Activated CD4-positive, alpha-beta T cell treated with anti-CD3 and anti-CD28 coated beads for 36 hours (primary cell): ENCODE measurements at regions not wholly inside any gene's neighbourhood (a gene's known extent, or its start where the extent isn't known, plus 50 kb on each side); places are given as distances from the start of the nearest gene placed in this dataset.
"Not testable (repeated sequence)": the region's sequence is repeated elsewhere in the genome, so short reads cannot be mapped to it uniquely, and the experiment has no call there.

ENCODE experiments used
- ATAC-seq: fragments of 200-7000 bp; cut with Tn5 transposase; one replicate; pipeline ENCODE4 v1.10.0; 2021; ENCODE audit warnings: mild to moderate bottlenecking, moderate library complexity
- CTCF ChIA-PET: fragments of 350-600 bp; sonication (Branson Sonifier 250); formaldehyde crosslinking; loops from one replicate; lab custom pipeline; 2021; ENCODE audit warnings: antibody characterized with exemption; lab: Charles Lee
- POLR2A ChIA-PET: fragments of 350-600 bp; sonication (Branson Sonifier 250); formaldehyde crosslinking; loops from one replicate; lab custom pipeline; 2021; ENCODE audit warnings: antibody characterized with exemption, inconsistent platforms; lab: Charles Lee
- DNase-seq: peaks from one replicate; pipeline ENCODE4 v3.0.0-alpha.2; 2020
- H3K27ac Mint-ChIP-seq: one replicate; pipeline ENCODE4 v1.8.0; 2021; ENCODE audit warnings: mixed read lengths
- H3K27me3 Mint-ChIP-seq: one replicate; pipeline ENCODE4 v1.8.0; 2021; ENCODE audit warnings: mixed read lengths
- H3K36me3 Mint-ChIP-seq: one replicate; pipeline ENCODE4 v1.8.0; 2021; ENCODE audit warnings: low read depth, mixed read lengths
- H3K4me1 Mint-ChIP-seq: one replicate; pipeline ENCODE4 v1.8.0; 2021; ENCODE audit warnings: mixed read lengths
- H3K4me3 Mint-ChIP-seq: one replicate; pipeline ENCODE4 v1.8.0; 2021; ENCODE audit warnings: mild to moderate bottlenecking, moderate library complexity, mixed read lengths
- H3K9me3 Mint-ChIP-seq: one replicate; pipeline ENCODE4 v1.8.0; 2021; ENCODE audit warnings: low read depth, mixed read lengths
- intact Hi-C, 2 experiments: fragments of 100-400 bp; cut with DNase I in 1 of 2; cut with micrococcal nuclease in 1 of 2; formaldehyde crosslinking; loops; one replicate each; pipeline versions ENCODE4 v1.14.2 to v1.15.1; 2022 to 2024; cut with DNase I, micrococcal nuclease

- H3K4me3 Mint-ChIP-seq, result no peak overlapping the region
- no peaks in the 10 kb centered on the region for H3K27me3 Mint-ChIP-seq
These were observed 141.0 kb downstream of the BRD1 start for GRCh38 chr22:49686495-49687219.

GRCh38 chr22:49685686-49686085 is 142.0 kb downstream of the BRD1 start:
- DNase-seq (no peak), ATAC-seq (no peak)
- intact Hi-C loops, result no loop called here
- Mint-ChIP-seq H3K9me3 (no peaks in the 10 kb centered on the region), H3K4me3 (no peak overlapping the region), H3K27ac (no peak overlapping the region), H3K27me3 (no peaks in the 10 kb centered on the region), H3K36me3 (no peaks in the 10 kb centered on the region), H3K4me1 (no peaks in the 10 kb centered on the region)
- ChIA-PET CTCF (no interaction called here), POLR2A (no interaction called here)

More at GRCh38 chr22:49686495-49687219, 141.0 kb downstream of the BRD1 start:
- ChIA-PET POLR2A (no interaction called here), CTCF (no interaction called here)
- no peak for DNase-seq
- intact Hi-C loops, result no loop called here
- Mint-ChIP-seq H3K9me3 (no peaks in the 10 kb centered on the region), H3K36me3 (no peaks in the 10 kb centered on the region), H3K27ac (no peak overlapping the region), H3K4me1 (no peaks in the 10 kb centered on the region)
- ATAC-seq, result no peak

- no peaks in the 10 kb centered on the region for H3K4me1 Mint-ChIP-seq
- H3K27ac Mint-ChIP-seq, result no peak overlapping the region
- H3K27me3 Mint-ChIP-seq, result no peaks in the 10 kb centered on the region
- ATAC-seq (no peak), DNase-seq (no peak)
- ChIA-PET POLR2A (no interaction called here), CTCF (no interaction called here)
- H3K36me3 Mint-ChIP-seq, result no peaks in the 10 kb centered on the region
- H3K9me3 Mint-ChIP-seq, result no peaks in the 10 kb centered on the region
- H3K4me3 Mint-ChIP-seq, result no peak overlapping the region
- intact Hi-C loops, result no loop called here
These were observed 142.6 kb downstream of the BRD1 start for GRCh38 chr22:49685116-49685515.

GRCh38 chr22:49683032-49683431 is 144.6 kb downstream of the BRD1 start:
- Mint-ChIP-seq H3K36me3 (no peaks in the 10 kb centered on the region), H3K4me1 (no peaks in the 10 kb centered on the region), H3K27me3 (no peaks in the 10 kb centered on the region), H3K4me3 (no peak overlapping the region), H3K27ac (no peak overlapping the region), H3K9me3 (no peaks in the 10 kb centered on the region)
- intact Hi-C loops, result no loop called here
- ChIA-PET POLR2A (no interaction called here), CTCF (no interaction called here)
- no peak for ATAC-seq
- DNase-seq, result no peak

GRCh38 chr22:49680819-49681218 is 146.9 kb downstream of the BRD1 start:
- H3K4me1 Mint-ChIP-seq, H3K4me3 Mint-ChIP-seq, H3K9me3 Mint-ChIP-seq, ATAC-seq, POLR2A ChIA-PET, H3K27me3 Mint-ChIP-seq, DNase-seq, intact Hi-C loops, H3K36me3 Mint-ChIP-seq, H3K27ac Mint-ChIP-seq: not testable (repeated sequence)
- CTCF ChIA-PET, result interaction anchor here (0.6 kb wide), 1 partner anchor 278 kb away, joined by 4 read pairs; no protein-coding TSS in a partner anchor

- CTCF ChIA-PET, result no interaction called here
- no peaks in the 10 kb centered on the region for H3K9me3 Mint-ChIP-seq
- no peak for ATAC-seq
- H3K27me3 Mint-ChIP-seq, result peaks cover 3% of the 10 kb centered on the region
- POLR2A ChIA-PET, result no interaction called here
- no peak for DNase-seq
- no peak overlapping the region for H3K4me3 Mint-ChIP-seq
- no peak overlapping the region for H3K27ac Mint-ChIP-seq
- no peaks in the 10 kb centered on the region for H3K4me1 Mint-ChIP-seq
- intact Hi-C loops, result no loop called here
- no peaks in the 10 kb centered on the region for H3K36me3 Mint-ChIP-seq
These were observed 148.9 kb downstream of the BRD1 start for GRCh38 chr22:49678842-49679170.

GRCh38 chr22:49678137-49678841 is 149.4 kb downstream of the BRD1 start:
- Mint-ChIP-seq H3K9me3 (no peaks in the 10 kb centered on the region), H3K36me3 (no peaks in the 10 kb centered on the region), H3K27ac (no peak overlapping the region), H3K4me1 (no peaks in the 10 kb centered on the region), H3K4me3 (no peak overlapping the region), H3K27me3 (peaks cover 3% of the 10 kb centered on the region)
- DNase-seq, result no peak
- POLR2A ChIA-PET, result no interaction called here
- CTCF ChIA-PET, result interaction anchor here (0.6 to 0.9 kb wide), 2 partner anchors 43 to 213 kb away, joined by 3 to 4 read pairs; no protein-coding TSS in a partner anchor
- no peak for ATAC-seq
- intact Hi-C loops, result no loop called here

- Mint-ChIP-seq H3K4me3 (no peak overlapping the region), H3K27me3 (peaks cover 4% of the 10 kb centered on the region), H3K4me1 (no peaks in the 10 kb centered on the region), H3K27ac (no peak overlapping the region), H3K9me3 (no peaks in the 10 kb centered on the region), H3K36me3 (no peaks in the 10 kb centered on the region)
- POLR2A ChIA-PET, result no interaction called here
- DNase-seq (no peak), ATAC-seq (no peak)
- intact Hi-C loops, result no loop called here
- CTCF ChIA-PET, result interaction anchor here (0.9 kb wide), 1 partner anchor 214 kb away, joined by 4 read pairs; no protein-coding TSS in a partner anchor
These were observed 150.2 kb downstream of the BRD1 start for GRCh38 chr22:49677495-49677889.

- Mint-ChIP-seq H3K36me3 (no peaks in the 10 kb centered on the region), H3K27me3 (peaks cover 5% of the 10 kb centered on the region), H3K27ac (no peak overlapping the region), H3K9me3 (no peaks in the 10 kb centered on the region), H3K4me3 (no peak overlapping the region), H3K4me1 (no peaks in the 10 kb centered on the region)
- POLR2A ChIA-PET, result no interaction called here
- intact Hi-C loops, result no loop called here
- CTCF ChIA-PET, result interaction anchor here (0.9 kb wide), 1 partner anchor 215 kb away, joined by 4 read pairs; no protein-coding TSS in a partner anchor
- DNase-seq (no peak), ATAC-seq (no peak)
These were observed 150.7 kb downstream of the BRD1 start for GRCh38 chr22:49676783-49677494.

- ChIA-PET POLR2A (no interaction called here), CTCF (no interaction called here)
- H3K27ac Mint-ChIP-seq, result no peak overlapping the region
These were observed 151.4 kb downstream of the BRD1 start for GRCh38 chr22:49676230-49676629.

GRCh38 chr22:49674479-49675050 is 153.1 kb downstream of the BRD1 start:
- ATAC-seq (no peak), DNase-seq (no peak)
- H3K4me1 Mint-ChIP-seq, result peaks cover 8% of the 10 kb centered on the region
- H3K36me3 Mint-ChIP-seq, result no peaks in the 10 kb centered on the region
- ChIA-PET POLR2A (no interaction called here), CTCF (interaction anchor here (1.1 kb wide), 1 partner anchor 27 kb away, joined by 6 read pairs; no protein-coding TSS in a partner anchor)
- H3K27me3 Mint-ChIP-seq, result peaks cover 21% of the 10 kb centered on the region
- intact Hi-C loops, result no loop called here
- H3K9me3 Mint-ChIP-seq, result no peaks in the 10 kb centered on the region
- no peak overlapping the region for H3K4me3 Mint-ChIP-seq
- H3K27ac Mint-ChIP-seq, result no peak overlapping the region

More at GRCh38 chr22:49676230-49676629, 151.4 kb downstream of the BRD1 start:
- no peak overlapping the region for H3K4me3 Mint-ChIP-seq
- no peak for ATAC-seq
- no peak for DNase-seq
- no peaks in the 10 kb centered on the region for H3K9me3 Mint-ChIP-seq
- H3K36me3 Mint-ChIP-seq, result no peaks in the 10 kb centered on the region
- intact Hi-C loops, result no loop called here
- peaks cover 12% of the 10 kb centered on the region for H3K27me3 Mint-ChIP-seq
- H3K4me1 Mint-ChIP-seq, result peaks cover 5% of the 10 kb centered on the region
